K562 (cell line): ENCODE measurements at regions not wholly inside any gene's neighbourhood (a gene's known extent, or its start where the extent isn't known, plus 50 kb on each side); places are given as distances from the start of the nearest gene placed in this dataset.

ENCODE experiments used
- ATAC-seq: fragments of 200-7000 bp; cut with Tn5 transposase; 3 replicates; pipeline ENCODE4 v1.9.1; 2020; ENCODE audit warnings: moderate library complexity
- BruUV-seq: library from RNA; stranded (reverse); fragments of 400-500 nt; replicated peaks from 2 replicates; lab custom pipeline; 2021; lab: Mats Ljungman, UMichigan
- CTCF ChIA-PET: fragments of 300-600 bp; formaldehyde crosslinking; extraction: SDS; loops from one replicate; lab custom pipeline; 2021; ENCODE audit warnings: low intra/inter-chr PET ratio; lab: Yijun Ruan, JAX
- POLR2A ChIA-PET: fragments of 300-600, 350-650 bp; sonication (Branson Sonifier 250); formaldehyde crosslinking; extraction: SDS; loops from one replicate; lab custom pipeline; 2021; ENCODE audit warnings: antibody characterized with exemption, inconsistent platforms; lab: Yijun Ruan, JAX
- DNase-seq, 4 experiments: peaks; one replicate each; pipeline versions ENCODE4 v3.0.0 to v3.0.0-alpha.2; 2011 to 2018; ENCODE audit warnings: low spot score in 3 of 4, mixed read lengths in 3 of 4; ENCODE audit errors: extremely low read depth in 1 of 4
- FAIRE-seq: peaks from 2 replicates; lab custom pipeline; 2011; peaks lifted over from hg19 to GRCh38; lab: Jason Lieb, UNC
- H2AFZ ChIP-seq: 2 replicates; pipeline ENCODE4 v1.6.0; 2011; ENCODE audit warnings: low read depth, low read length, control low read depth, inconsistent platforms
- H3K27ac ChIP-seq: fragments of 200-600 bp; 3 replicates; pipeline ENCODE4 v1.8.0; 2011; ENCODE audit warnings: low read depth, mild to moderate bottlenecking, control low read depth, inconsistent platforms, low read length, moderate library complexity, mixed read lengths; ENCODE audit errors: extremely low read depth
- H3K27me3 ChIP-seq, 2 experiments: fragments of 300-600 bp in 1 of 2; 2 replicates in 1 of 2; 3 replicates in 1 of 2; pipeline versions ENCODE4 v1.6.0 to v1.8.0; 2011; ENCODE audit warnings: inconsistent platforms in 2 of 2, low read length in 2 of 2, mild to moderate bottlenecking in 1 of 2, mixed read lengths in 1 of 2, moderate library complexity in 1 of 2; ENCODE audit not compliant: control insufficient read depth in 2 of 2, insufficient read depth in 2 of 2
- H3K36me3 ChIP-seq: fragments of 300-600 bp; 3 replicates; pipeline ENCODE4 v1.8.0; 2011; ENCODE audit warnings: mild to moderate bottlenecking, low read length, inconsistent platforms; ENCODE audit not compliant: control insufficient read depth, insufficient read depth
- H3K4me1 ChIP-seq, 2 experiments: fragments of 200-600 bp in 1 of 2; replicated peaks in 1 of 2; 2 replicates in 1 of 2; 3 replicates in 1 of 2; pipeline versions ENCODE4 v1.5.1 to v1.8.0; 2011; ENCODE audit warnings: inconsistent platforms in 2 of 2, low read length in 2 of 2, mild to moderate bottlenecking in 1 of 2, mixed read lengths in 1 of 2, moderate library complexity in 1 of 2; ENCODE audit not compliant: control insufficient read depth in 2 of 2, insufficient read depth in 2 of 2
- H3K4me2 ChIP-seq: 2 replicates; pipeline ENCODE4 v1.6.1; 2011; ENCODE audit warnings: low read length, control low read depth, inconsistent platforms, mixed read lengths; ENCODE audit not compliant: insufficient read depth
- H3K4me3 ChIP-seq: fragments of 200-600 bp; sonication (generic), shearing (Covaris generic); 2 replicates; pipeline ENCODE4 v1.5.1; 2016; ENCODE audit warnings: control low read depth, inconsistent platforms
- H3K79me2 ChIP-seq: fragments of 200-600 bp; 3 replicates; pipeline ENCODE4 v1.8.0; 2011; ENCODE audit warnings: low read length, inconsistent platforms; ENCODE audit not compliant: control insufficient read depth, insufficient read depth
- H3K9ac ChIP-seq, 2 experiments: 2 replicates each; pipeline versions ENCODE4 v1.6.0 to v1.6.1; 2011; ENCODE audit warnings: low read depth in 2 of 2, low read length in 2 of 2, control low read depth in 1 of 2, inconsistent platforms in 1 of 2, mild to moderate bottlenecking in 1 of 2, mixed read lengths in 1 of 2; ENCODE audit not compliant: insufficient read depth in 1 of 2
- H3K9me1 ChIP-seq: one replicate; pipeline ENCODE4 v1.6.0; 2011; ENCODE audit warnings: inconsistent platforms, mild to moderate bottlenecking, low read length, moderate library complexity; ENCODE audit not compliant: control insufficient read depth, insufficient read depth
- H3K9me3 ChIP-seq: replicated peaks from 2 replicates; pipeline ENCODE4 v1.5.1; 2011; ENCODE audit warnings: low read depth, low read length, inconsistent platforms; ENCODE audit not compliant: control insufficient read depth, insufficient read depth
- H4K20me1 ChIP-seq: replicated peaks from 2 replicates; pipeline ENCODE4 v1.6.1; 2011; ENCODE audit warnings: low read length, inconsistent platforms, mixed read lengths; ENCODE audit not compliant: control insufficient read depth, insufficient read depth
- BRD9 ChIP-seq: fragments of 450-650 bp; IDR thresholded peaks from 2 replicates; pipeline ENCODE4 v1.6.1; 2018; ENCODE audit warnings: low read depth; ENCODE audit not compliant: partially characterized antibody
- ESRRA ChIP-seq: fragments of 450-650 bp; IDR thresholded peaks from 2 replicates; pipeline ENCODE4 v1.6.1; 2014; ENCODE audit warnings: low read depth, mild to moderate bottlenecking, moderate library complexity, borderline replicate concordance
- FOXJ2 ChIP-seq: fragments of 200-800 bp; sonication (Bioruptor generic); IDR thresholded peaks from 2 replicates; pipeline ENCODE4 v1.6.1; 2016; ENCODE audit warnings: missing genetic modification characterization, missing compliant biosample characterization
- MNT ChIP-seq, 2 experiments: fragments of 450-650 bp; conservative IDR thresholded peaks; 2 replicates each; pipeline ENCODE4 v1.6.1; 2017; ENCODE audit warnings: mild to moderate bottlenecking in 2 of 2, moderate library complexity in 2 of 2
- SPI1 ChIP-seq: IDR thresholded peaks from 2 replicates; pipeline ENCODE4 v1.6.1; 2011; ENCODE audit warnings: low read depth, low read length, control low read depth, borderline replicate concordance
- ZNF586 ChIP-seq: fragments of 450-650 bp; formaldehyde crosslinking; conservative IDR thresholded peaks from 2 replicates; pipeline ENCODE4 v1.4.0; 2020; ENCODE audit warnings: mild to moderate bottlenecking, moderate library complexity
- WGBS: fragments of 100-300 bp; shearing (Covaris generic); methylation state at CpG from one replicate; pipeline ENCODE4 v1.1.6; 2016; ENCODE audit warnings: low coverage, mixed read lengths; ENCODE audit not compliant: insufficient coverage; ENCODE audit errors: missing lambda C conversion rate; 5-methylcytosine and 5-hydroxymethylcytosine counted together
- in situ Hi-C: fragments of 300-500 bp; cut with MboI; formaldehyde crosslinking; loops from 4 replicates; pipeline ENCODE4 v1.15.0; 2018; ENCODE audit warnings: inconsistent platforms, mixed read lengths
- intact Hi-C: fragments of 100-400 bp; cut with micrococcal nuclease; formaldehyde crosslinking; loops from 2 replicates; pipeline ENCODE4 v1.14.2; 2022
- TF ChIP-seq, protein P1 (sequence below): IDR thresholded peaks from 2 replicates; pipeline ENCODE4 v1.6.1; 2011; ENCODE audit not compliant: insufficient read length; ENCODE audit errors: extremely low read depth

- Histone ChIP-seq H3K79me2 (no peaks in the 10 kb centered on the region), H3K27me3 (peaks cover 35 to 73% of the 10 kb centered on the region in 2 experiments), H3K9ac (no peak overlapping the region), H3K36me3 (no peaks in the 10 kb centered on the region), H3K4me2 (no peak overlapping the region), H3K9me3 (no peaks in the 10 kb centered on the region), H4K20me1 (peaks cover 5% of the 10 kb centered on the region; the same call in 1 of the 2 replicates), H3K27ac (no peak overlapping the region), H3K4me1 (peaks cover 0 to 9% of the 10 kb centered on the region in 2 experiments; a peak in 1 of 5 replicates), H3K4me3 (no peak overlapping the region), H3K9me1 (no peaks in the 10 kb centered on the region), H2AFZ (no peak overlapping the region)
- ChIA-PET POLR2A (interaction anchor here (0.6 kb wide), 1 partner anchor 132 kb away, joined by 3 read pairs; no protein-coding TSS in a partner anchor), CTCF (no interaction called here)
- ATAC-seq (no peak), DNase-seq (no peak), FAIRE-seq (no peak)
- 8% methylated on average over 13 of the region's 13 CpGs for WGBS
- in situ Hi-C loops, result no loop called here
- BruUV-seq, result no TSS peak
- TF ChIP-seq SPI1 (no peak), MNT (conservative IDR thresholded peaks at IDR 0.05) (no peak), ZNF586 (CRISPR knock-in tag) (no peak), FOXJ2 (tag) (no peak), BRD9 (no peak), ESRRA (no peak)
- TF ChIP-seq, protein P1, sequence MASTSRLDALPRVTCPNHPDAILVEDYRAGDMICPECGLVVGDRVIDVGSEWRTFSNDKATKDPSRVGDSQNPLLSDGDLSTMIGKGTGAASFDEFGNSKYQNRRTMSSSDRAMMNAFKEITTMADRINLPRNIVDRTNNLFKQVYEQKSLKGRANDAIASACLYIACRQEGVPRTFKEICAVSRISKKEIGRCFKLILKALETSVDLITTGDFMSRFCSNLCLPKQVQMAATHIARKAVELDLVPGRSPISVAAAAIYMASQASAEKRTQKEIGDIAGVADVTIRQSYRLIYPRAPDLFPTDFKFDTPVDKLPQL, result no peak
- intact Hi-C loops, result no loop called here
These were observed 50.8 kb upstream of the POFUT2 start for GRCh38 chr21:45338311-45339017.
